ENCODE measurements at regions not wholly inside any gene's neighbourhood (a gene's known extent, or its start where the extent isn't known, plus 50 kb on each side); places are given as distances from the start of the nearest gene placed in this dataset.
"Not testable (repeated sequence)": the region's sequence is repeated elsewhere in the genome, so short reads cannot be mapped to it uniquely, and the experiment has no call there.

DNA sequence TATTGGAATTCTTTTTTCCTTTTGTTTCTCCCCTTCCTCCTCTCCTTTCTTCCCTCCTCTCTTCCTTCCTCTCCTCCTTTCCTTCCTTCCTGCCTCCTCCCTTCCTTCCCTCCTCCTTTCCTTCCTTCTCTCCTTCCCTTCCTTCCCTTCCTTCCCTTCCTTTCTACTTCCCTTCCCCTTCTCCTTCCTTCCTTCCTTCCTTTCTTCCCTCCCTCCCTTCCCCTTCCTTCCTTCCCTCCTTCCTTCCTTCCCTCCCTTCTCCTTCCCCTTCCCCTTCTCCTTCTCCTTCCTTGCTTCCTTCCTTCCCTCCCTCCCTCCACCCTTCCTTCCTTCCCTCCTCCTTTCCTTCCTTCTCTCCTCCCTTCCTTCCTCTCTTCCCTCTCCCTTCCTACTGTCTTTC, 431.0 kb upstream of the MEIS1 start:
- DNase-seq: no peak

DNA sequence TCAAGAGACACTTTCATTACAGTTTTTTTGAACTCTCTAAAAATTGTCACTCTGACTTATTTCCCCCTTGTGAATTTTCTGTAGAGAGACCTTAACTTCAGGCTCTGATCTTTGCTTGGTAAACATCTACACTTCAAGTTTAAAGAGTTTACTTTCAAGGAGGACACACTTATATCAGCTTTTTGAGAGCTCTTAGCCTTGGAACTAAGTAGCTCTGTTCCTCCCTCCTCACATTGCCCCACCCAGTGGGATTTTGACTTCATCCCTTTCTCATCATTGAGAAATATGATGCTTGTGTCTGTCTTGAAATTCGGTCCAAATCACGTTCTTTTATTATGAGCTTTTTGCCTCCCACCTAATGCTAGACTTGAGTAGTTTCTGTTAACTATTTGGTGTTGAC, 433.4 kb upstream of the MEIS1 start:
- no peak for DNase-seq

DNA sequence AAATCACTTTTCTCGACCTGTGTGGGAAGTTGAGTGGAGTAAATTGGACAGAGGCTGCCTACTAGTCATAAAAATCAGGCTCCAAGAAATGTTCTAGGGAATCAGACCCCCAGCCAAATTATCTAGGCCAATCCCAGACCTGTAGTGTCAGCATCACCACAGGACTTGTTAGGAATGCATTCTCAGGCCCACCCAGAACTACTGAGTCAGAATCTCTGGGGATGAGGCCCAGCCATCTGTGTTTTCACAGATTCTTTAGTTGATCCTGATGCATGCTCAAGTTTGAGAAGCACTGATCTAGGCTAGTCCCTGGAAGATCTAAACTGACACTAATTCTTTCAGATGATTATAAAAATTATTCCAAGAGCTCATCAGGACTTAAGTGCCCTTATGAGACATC, 434.0 kb upstream of the MEIS1 start:
- DNase-seq: no peak

DNA sequence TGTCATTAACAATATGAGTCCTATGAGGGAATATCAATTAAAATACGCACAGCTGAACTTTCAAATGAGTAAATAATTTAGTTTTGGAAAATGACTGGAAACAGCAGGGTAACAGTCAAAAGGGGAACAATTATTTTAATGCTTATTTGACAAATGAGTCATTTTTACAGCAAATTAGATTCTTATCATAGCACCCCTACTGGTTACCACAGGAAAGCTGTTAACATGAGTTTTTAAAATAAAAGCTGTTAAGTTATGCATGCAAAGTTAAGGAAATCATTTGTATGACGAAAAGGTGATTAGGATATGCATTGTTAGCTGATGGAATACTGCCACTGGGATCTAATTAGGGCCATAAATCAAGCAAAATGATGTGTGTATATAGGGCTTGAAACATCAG, 435.1 kb upstream of the MEIS1 start:
- peak in 1 of 2 experiments; percentile 1 for DNase-seq

DNA sequence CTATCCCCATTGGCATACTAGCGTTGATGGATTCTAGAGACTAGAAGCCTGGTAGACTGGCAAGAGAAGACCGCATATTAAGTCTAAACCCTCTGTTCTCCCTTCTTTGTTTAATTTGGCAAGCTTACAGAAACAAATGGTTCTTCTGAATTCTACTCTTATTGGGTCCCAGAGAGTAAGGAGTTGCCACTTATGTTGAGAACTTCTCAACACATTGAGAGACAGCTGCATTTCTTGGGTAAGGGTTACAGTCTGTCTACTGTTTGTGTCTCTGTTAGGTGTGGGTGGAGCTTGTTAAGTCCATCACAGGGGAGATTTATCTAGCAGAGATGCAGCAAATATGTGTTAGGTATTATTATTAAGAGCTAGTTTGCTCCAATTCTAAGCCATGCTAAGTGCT, 435.8 kb upstream of the MEIS1 start:
- no peak for DNase-seq

DNA sequence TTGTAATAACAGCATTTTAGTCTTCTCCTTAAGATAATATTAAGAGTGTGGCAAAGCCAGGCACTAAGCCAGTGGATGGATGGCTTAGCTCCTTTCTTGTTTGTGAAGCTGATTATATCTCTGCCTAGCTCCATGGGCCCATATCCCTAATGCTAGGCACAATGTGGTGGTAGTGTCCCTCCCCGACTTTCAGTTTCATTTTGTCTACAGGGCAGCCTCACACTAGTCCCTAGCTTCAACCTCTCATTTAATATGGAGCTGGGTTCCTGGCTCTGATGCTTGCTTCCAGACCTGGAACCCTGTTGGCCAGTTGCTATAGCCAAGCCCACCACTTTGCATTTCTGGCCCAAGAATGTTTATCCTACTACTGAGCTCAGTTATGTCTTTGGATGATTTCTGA, 437.0 kb upstream of the MEIS1 start:
- DNase-seq: no peak

DNA sequence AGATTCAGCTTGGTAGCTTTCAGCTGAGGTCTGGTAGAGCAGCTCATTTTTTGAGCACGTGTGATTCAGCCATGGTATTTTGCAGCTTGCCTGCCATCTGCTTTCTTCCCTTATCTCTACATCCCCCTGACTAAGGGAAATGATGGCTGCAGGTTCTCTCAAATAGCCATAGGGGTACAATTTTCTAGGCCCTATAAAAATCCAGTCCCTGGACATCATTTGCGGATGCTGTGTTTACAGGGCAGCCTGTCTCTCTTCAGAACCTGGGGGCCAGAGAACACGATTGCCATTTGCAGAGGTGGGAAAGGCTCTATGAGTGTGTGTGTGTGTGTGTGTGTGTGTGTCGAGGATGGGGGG, 442.7 kb upstream of the MEIS1 start:
- DNase-seq: no peak

DNA sequence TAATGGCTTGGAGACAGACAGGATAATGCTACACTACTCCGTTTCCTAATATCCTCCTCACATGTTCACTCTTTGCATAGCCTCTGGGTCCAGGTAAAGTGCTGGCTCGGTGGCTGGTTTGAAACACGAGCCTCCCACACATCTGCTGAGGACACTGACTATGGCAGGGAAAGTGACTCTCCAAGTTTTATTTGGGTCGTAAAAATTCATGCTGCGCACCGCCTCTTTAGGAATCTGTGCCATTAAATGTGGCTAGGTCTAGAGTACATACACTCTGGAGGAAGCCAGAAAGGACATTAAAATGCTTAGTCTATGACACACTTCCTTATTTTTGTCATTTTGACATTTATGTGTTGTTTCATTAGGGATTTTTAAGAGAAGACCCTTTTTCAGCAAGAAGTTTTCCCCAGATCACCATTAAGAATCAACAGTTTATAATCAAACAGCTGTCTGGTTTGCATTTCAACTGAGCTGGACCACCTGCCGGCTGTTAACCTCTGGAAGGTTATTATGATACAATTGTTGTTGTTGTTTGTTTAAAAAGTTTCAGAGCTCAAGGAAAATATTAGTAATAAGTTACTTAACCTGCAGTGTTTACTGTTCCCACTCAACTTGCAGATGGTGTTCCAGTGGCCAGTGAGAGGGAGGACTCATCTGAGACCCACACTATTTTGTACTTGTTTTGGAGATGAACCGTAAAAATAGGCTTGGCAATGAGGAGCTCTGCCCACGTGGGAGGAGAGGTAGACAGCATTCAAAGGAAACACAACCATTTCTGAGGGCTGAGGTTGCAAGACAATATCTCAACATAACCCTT, 443.3 kb upstream of the MEIS1 start:
- DNase-seq: peak in 1 of 2 experiments; percentile 36

DNA sequence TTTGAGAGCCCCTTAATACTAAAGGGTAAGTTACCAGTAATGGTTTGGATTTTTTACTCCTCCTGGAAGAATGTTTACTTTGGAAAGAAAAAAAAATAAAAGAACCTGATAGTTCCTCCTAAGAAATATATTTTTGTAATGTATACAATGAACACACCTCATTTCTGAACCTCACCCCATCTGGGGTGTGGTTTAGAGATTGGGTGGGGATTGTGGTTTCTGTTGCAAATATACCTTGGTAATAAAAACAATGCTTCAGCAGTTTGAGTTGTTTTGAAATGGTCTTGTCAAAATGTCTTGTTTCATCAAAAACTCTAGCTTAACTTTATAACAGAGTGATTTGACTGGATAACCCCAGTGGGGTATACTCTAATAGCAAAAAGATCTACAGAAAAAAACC, 448.9 kb upstream of the MEIS1 start:
- DNase-seq: no peak

DNA sequence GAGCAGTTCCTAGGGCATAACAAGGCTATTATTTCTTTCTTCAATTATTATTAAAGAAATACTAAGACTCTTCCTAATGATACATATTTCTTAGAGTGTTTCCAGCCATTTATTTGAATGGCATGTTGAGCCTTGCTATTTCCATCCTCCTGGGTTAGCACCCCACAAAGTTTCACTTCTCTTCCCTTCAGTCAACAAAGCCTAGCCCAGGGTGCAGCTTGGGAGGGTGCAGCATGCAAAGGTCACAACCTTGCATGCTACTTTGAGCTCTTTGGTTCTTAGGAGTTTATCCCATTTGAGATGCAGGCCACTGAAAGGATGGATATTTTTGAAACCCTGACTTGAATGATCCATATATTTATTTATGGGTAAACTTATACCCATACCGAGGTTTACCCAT, 454.4 kb upstream of the MEIS1 start:
- DNase-seq: no peak

DNA sequence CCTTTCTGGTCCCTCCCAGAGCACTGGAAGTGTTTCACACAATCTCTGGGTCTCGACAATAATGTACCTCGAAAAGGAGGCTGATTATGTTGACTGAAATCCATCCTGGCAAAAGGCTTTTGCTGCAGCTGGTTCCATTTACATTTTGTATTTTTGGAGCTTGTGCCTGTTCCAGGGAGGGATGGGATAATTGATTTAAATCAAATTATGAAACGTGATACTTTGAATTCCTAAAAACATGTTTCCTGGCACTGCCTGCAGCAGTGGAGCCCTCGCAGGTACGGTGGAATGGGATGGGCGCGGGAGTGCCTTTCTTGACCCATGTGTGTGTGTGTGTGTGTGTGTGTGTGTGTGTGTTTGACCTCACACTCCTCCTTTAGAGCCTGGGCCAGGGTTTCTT, 455.5 kb upstream of the MEIS1 start:
- DNase-seq: no peak

DNA sequence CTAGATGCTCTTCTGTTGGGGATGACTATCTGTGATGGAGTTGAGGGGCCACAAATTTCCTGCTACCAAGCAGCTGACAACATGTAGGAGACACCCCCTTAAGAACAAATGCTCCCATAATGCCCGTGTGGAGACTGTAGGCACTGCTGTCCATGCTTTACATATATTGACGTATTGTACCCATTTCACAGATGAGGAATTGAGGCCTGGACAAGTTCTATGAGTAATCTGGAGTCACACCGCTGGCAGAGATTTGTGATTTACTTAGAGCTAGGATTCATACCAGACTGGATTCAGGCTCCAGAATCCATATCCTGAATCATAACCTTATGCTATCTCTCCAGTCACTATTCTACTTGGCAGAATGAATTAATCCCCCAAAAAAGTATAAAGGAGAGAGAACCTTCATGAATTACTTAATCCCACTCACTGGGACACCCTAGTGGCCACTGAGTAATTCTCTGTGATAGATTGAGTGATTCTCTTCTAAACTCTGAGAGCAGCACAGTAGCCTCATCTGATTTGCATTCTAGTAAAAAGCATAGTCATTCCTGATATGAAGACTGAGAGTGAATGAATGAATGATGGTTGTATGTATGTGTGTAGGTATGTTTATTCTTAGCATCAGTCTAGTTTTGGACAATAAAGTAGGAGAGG, 460.7 kb upstream of the MEIS1 start:
- DNase-seq: no peak

DNA sequence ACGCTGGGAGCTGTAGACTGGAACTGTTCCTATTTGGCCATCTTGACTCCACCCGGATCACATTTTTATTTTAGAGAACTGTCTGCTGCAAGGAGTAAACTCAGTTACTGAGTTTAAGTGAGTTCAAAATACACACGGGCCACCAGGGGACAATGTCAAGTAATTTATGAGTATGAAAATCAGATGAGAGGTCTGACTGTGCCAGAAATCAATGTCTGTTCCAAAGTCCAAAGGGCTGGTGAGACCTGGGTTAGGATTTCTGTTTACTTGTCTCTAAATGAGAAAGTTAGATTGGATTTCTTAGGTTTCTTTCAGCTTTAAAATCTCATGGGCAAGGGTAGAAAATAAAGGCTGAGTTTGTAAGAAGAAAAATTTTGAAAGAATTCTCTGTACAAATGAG, 465.8 kb upstream of the MEIS1 start:
- no peak for DNase-seq

DNA sequence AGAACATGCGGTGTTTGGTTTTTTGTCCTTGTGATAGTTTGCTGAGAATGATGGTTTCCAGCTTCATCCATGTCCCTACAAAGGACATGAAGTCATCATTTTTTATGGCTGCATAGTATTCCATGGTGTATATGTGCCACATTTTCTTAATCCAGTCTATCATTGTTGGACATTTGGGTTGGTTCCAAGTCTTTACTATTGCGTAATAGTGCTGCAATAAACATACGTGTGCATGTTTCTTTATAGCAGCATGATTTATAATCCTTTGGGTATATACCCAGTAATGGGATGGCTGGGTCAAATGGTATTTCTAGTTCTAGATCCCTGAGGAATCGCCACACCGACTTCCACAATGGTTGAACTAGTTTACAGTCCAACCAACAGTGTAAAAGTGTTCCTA, 471.6 kb upstream of the MEIS1 start:
- not testable (repeated sequence) for DNase-seq

DNA sequence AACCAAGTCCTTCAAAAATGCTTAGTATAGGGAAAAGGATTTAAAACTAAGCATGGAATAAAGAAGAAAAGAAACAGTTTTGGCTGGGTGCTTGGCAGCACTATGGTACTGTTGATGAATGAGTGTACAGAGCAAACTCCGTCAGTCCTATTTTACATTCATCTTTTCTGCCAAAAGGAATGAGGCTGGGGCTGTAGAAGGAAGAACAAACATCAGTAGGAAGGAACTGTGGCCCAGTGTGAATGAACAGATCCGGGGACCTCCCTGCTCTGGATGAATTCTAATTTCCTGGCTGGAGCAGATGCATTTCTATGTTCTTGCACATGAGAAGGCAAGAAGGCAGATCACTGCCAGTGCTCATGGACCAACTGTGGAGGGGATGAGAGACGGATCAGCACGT, 474.0 kb upstream of the MEIS1 start:
- DNase-seq: no peak

DNA sequence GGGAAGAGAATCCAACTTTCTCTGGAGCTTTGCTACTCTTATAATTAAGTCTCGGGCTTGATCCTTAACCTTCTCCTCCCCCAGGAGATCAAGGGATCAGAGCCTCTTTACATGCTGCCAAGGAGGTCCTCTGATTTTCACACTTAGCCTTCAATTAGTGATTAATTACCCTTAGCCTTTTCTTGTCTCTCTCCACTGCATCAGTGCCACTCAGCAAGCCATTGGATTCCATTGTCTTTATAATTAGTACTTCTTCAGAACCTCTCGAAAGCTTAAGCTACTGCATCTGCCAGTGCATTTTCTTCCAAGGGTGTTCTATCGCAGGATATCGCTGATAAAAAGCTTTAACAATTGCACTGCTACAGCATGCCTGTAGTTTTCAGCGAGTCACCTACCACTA, 477.0 kb upstream of the MEIS1 start:
- no peak for DNase-seq

DNA sequence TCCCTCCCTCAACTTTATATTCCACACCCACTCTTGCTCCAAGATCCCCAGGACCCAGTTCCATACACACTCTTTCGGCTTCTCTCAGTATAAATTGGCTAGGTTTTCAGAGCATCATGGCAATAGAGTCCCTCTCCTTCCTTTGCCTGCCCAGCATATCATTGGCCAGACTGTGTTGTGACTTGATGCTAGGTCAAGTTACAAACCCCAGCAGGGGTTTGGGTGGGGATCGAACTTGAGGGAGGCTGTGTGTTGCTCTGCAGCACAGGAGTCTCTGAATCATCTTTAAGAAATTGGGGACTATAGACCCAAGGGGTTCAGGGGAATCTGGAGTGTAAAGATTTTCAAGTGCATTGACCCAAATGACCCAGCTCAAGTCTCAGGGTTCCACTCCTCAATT, 477.5 kb upstream of the MEIS1 start:
- no peak for DNase-seq

DNA sequence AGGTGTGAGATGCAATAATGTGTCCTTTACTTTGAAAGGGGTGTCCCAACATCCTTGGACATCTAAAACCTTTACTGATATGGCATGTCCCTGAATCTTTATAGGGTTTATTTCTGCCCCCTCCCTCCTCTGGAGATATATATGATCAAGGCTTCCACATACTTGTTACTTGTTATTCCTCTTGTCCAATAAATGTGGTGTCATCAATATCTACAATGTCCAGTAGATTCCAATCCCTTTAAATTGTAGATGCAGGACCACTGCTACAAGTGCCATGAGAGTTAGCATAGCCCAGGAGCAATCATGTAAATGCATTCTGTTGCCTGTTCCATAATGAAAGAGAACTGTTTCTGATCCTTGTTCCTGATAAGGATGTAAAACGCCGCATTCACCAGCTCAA, 479.7 kb upstream of the MEIS1 start:
- no peak for DNase-seq

DNA sequence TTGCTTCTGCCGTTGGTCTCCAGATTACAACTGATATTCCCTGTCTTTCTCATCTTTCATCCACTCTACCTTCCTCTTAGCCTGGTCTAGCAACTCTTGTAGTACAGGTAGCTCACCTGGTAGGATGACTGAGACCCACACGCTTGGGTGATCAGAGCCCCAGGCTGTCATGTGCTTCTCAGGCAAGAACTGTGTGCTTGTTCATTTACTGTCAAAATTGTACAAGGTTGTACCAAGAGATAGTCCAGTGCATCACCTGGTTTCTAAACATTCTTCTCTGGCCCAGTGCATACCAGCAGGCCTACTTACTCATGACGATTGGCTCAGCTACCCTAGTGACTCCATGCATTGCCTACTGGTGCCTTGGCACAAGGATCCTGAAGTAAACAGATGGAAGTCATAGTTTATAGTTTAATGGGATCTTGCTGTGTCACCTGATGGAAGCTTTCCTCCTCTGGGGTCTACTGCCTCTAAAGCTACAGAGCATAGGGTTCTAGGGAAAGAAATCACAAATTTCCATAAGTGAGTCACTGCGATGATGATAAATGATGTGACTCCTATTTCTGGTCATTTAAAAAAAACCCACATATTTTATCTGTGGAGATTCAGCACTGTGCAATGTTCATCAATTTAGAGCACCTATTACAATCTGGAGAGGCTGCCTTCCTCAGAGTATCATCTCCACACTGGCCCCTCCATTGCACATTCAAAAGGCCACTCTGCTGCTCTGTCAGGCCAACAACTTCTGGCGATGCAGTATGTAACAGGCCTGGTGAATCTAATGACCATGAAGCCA, 481.8 kb upstream of the MEIS1 start:
- DNase-seq: no peak

DNA sequence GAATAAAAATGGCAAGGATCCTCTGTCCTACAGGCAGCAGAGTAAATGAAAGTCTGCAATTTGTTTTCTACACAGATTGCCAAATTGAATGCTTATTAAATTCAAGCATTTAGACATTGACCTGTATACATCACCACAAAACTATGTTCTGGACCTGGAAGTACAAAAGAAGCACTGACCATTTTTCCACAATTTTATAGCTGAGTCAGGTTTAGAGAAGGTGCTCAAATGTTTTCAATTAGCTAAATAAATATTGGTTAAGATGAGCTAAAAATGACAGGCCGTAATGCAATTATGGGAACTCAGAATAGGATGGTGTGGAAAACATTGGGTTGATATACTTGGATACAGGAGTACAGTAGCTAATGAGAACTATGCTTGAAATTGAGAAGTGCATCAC, 490.7 kb upstream of the MEIS1 start:
- no peak for DNase-seq

DNA sequence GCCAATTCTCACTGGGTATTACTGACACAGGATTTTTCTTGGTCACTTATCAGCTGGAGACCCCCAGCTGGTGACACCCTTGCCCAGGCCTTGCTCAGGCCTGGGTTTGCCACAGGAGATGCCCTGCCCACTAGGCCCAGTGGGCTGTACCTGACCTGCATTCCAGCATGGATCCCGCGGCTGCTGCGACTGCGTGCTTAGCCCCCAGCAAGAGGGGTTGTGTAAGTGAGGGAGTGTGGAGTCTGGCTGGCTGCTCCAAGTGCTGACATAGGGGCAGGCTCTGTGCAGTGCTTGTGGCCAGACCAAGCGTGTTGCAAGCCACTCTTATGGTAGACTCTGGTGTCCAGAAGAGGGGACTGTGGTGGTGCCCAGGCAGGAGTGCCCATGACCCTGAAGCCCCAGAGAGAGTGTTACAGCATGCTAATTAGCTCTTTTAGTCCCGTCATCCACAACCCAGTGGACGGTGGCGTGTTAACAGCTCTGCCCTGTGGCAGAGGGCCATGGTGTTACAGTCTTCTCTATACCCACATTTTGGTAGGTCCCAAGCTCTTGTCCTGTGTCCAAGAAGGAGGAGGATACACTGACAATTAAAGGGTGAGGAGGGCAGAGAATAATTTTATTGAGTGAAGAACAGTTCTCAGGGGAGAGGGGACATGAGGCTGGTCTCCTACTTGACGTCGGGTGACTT, 491.7 kb upstream of the MEIS1 start:
- DNase-seq: no peak

DNA sequence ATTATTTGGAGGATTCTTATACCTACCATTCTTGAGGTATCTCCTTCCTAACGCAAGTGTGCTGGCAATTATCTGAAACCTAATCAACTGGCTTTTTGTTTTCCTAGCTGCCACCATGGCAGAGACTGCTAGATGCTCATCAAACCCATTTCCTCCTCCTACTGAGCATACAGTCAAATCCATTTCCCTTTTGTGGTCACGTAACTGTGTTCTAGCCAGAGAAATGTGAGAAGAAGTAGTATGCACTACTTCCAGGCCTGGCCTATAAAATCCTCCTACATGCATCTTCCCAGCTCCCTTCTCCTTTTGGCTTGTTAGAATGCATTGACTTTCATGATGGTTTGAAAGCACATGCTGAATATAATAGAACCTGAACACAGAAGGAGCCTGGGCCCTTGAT, 494.1 kb upstream of the MEIS1 start:
- no peak for DNase-seq

DNA sequence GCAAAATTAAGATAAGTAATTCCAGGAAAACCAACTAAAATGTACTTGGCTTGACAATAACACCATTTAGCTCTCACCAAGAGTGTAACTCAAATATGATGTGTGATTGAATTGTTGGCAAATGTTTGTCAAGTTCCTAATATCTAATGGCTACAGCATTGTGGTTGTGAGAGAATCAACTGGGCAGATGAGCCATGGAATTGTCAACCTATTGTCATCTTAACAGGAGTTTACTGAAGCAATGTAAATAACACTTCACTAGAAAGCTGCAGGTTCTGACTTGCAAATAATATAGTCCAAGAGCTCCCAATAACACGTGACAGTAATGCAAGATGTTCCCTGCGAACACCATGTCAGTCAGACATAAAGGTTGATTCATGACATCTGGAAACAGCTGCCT, 495.2 kb upstream of the MEIS1 start:
- no peak for DNase-seq

All from NCI-H2081 (cell line).